ENCODE measurements at regions not wholly inside any gene's neighbourhood (a gene's known extent, or its start where the extent isn't known, plus 50 kb on each side); places are given as distances from the start of the nearest gene placed in this dataset.

DNA sequence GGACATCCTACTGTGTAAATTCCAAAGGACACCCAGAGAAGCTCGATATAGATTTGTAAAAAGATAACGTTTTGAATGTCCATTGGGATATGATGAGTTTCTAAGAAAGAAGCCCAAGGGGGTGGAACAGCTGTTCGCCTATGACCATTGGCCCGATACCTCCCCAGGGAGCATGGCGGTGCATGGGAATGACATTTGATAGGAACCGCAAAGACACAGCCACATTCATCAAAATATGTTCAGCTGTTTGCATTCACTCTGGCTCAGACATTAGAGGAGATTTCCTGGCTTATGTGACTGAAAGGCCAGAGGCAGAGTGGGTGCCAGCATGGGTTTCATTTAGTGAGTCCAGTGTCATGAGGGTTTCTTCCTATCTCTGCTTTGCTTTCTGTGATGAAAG, 56.0 kb upstream of the BAIAP2L1 start:
- TF ChIP-seq, protein P1, sequence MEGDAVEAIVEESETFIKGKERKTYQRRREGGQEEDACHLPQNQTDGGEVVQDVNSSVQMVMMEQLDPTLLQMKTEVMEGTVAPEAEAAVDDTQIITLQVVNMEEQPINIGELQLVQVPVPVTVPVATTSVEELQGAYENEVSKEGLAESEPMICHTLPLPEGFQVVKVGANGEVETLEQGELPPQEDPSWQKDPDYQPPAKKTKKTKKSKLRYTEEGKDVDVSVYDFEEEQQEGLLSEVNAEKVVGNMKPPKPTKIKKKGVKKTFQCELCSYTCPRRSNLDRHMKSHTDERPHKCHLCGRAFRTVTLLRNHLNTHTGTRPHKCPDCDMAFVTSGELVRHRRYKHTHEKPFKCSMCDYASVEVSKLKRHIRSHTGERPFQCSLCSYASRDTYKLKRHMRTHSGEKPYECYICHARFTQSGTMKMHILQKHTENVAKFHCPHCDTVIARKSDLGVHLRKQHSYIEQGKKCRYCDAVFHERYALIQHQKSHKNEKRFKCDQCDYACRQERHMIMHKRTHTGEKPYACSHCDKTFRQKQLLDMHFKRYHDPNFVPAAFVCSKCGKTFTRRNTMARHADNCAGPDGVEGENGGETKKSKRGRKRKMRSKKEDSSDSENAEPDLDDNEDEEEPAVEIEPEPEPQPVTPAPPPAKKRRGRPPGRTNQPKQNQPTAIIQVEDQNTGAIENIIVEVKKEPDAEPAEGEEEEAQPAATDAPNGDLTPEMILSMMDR (IDR thresholded peaks at IDR 0.05) = no peak
- no peak for TF ChIP-seq EP300 (IDR thresholded peaks at IDR 0.05)

Measured in stomach (tissue), 4 donors.